WTC11 (cell line): ENCODE measurements at regions not wholly inside any gene's neighbourhood (a gene's known extent, or its start where the extent isn't known, plus 50 kb on each side); places are given as distances from the start of the nearest gene placed in this dataset.
A peak's percentile ranks its signal among the peaks of the same experiment; 100 is the strongest.

Source experiments
- ATAC-seq: fragments of 200-7000 bp; cut with Tn5 transposase; 2 replicates; pipeline ENCODE4 v1.10.0; 2021; ENCODE audit warnings: mild to moderate bottlenecking, moderate library complexity
- CTCF ChIA-PET: fragments of 300-600 bp; sonication (Branson Sonifier 250); formaldehyde crosslinking; loops from one replicate; lab custom pipeline; 2021; ENCODE audit warnings: antibody characterized with exemption; lab: Charles Lee
- POLR2A ChIA-PET: fragments of 350-600 bp; sonication (Branson Sonifier 250); formaldehyde crosslinking; loops from one replicate; lab custom pipeline; 2021; ENCODE audit warnings: antibody characterized with exemption; lab: Charles Lee
- DNase-seq: peaks from one replicate; pipeline ENCODE4 v3.0.0; 2021; ENCODE audit warnings: low spot score
- H3K27ac Mint-ChIP-seq: 2 replicates; pipeline ENCODE4 v1.8.0; 2021; ENCODE audit warnings: mixed read lengths
- H3K27me3 Mint-ChIP-seq: 2 replicates; pipeline ENCODE4 v1.8.0; 2021; ENCODE audit warnings: low read depth, mild to moderate bottlenecking, moderate library complexity, mixed read lengths
- H3K36me3 Mint-ChIP-seq: 2 replicates; pipeline ENCODE4 v1.8.0; 2021; ENCODE audit warnings: mixed read lengths
- H3K4me1 Mint-ChIP-seq: 2 replicates; pipeline ENCODE4 v1.8.0; 2022; ENCODE audit warnings: mixed read lengths
- H3K4me3 Mint-ChIP-seq: 2 replicates; pipeline ENCODE4 v1.8.0; 2021; ENCODE audit warnings: mild to moderate bottlenecking, moderate library complexity, mixed read lengths
- H3K9me3 Mint-ChIP-seq: 2 replicates; pipeline ENCODE4 v1.8.0; 2021; ENCODE audit warnings: mixed read lengths
- CBFB ChIP-seq: sonication (generic); formaldehyde crosslinking; IDR thresholded peaks from 2 replicates; pipeline ENCODE4 v1.8.1; 2022; ENCODE audit warnings: mild to moderate bottlenecking, low read depth, missing genetic modification reagents
- EMX1 ChIP-seq: fragments of 250-450 bp; sonication (Bioruptor Pico); IDR thresholded peaks from 2 replicates; pipeline ENCODE4 v1.8.0; 2021; ENCODE audit warnings: mild to moderate bottlenecking
- ETV6 ChIP-seq: sonication (generic); formaldehyde crosslinking; IDR thresholded peaks from 2 replicates; pipeline ENCODE4 v1.8.1; 2022; ENCODE audit warnings: mild to moderate bottlenecking, missing genetic modification reagents
- FOXP4 ChIP-seq: sonication (generic); formaldehyde crosslinking; IDR thresholded peaks from 2 replicates; pipeline ENCODE4 v1.8.0; 2022; ENCODE audit warnings: mild to moderate bottlenecking, missing genetic modification reagents
- GRHL2 ChIP-seq: fragments of 250-450 bp; sonication (Bioruptor Pico); IDR thresholded peaks from 2 replicates; pipeline ENCODE4 v1.8.0; 2022; ENCODE audit warnings: mild to moderate bottlenecking, moderate library complexity; ENCODE audit not compliant: insufficient replicate concordance, severe bottlenecking
- IRF2 ChIP-seq: sonication (generic); formaldehyde crosslinking; IDR thresholded peaks from 2 replicates; pipeline ENCODE4 v1.8.0; 2022; ENCODE audit warnings: low read depth, missing genetic modification reagents, borderline replicate concordance
- JUN ChIP-seq: sonication (generic); formaldehyde crosslinking; IDR thresholded peaks from 2 replicates; pipeline ENCODE4 v1.8.0; 2023; ENCODE audit warnings: mild to moderate bottlenecking, missing genetic modification reagents
- NFYB ChIP-seq: sonication (generic); formaldehyde crosslinking; conservative IDR thresholded peaks from 2 replicates; pipeline ENCODE4 v1.8.0; 2022; ENCODE audit warnings: low read depth, missing genetic modification reagents
- NR1H2 ChIP-seq: sonication (generic); formaldehyde crosslinking; IDR thresholded peaks from 2 replicates; pipeline ENCODE4 v1.9.0; 2021; ENCODE audit warnings: mild to moderate bottlenecking, moderate library complexity, missing genetic modification reagents
- NR2C2 ChIP-seq: sonication (generic); formaldehyde crosslinking; IDR thresholded peaks from 2 replicates; pipeline ENCODE4 v1.8.0; 2022; ENCODE audit warnings: mild to moderate bottlenecking, missing genetic modification reagents
- NR3C1 ChIP-seq: sonication (generic); formaldehyde crosslinking; conservative IDR thresholded peaks from 2 replicates; pipeline ENCODE4 v1.8.1; 2023; ENCODE audit warnings: low read depth, mild to moderate bottlenecking, missing genetic modification reagents
- RORB ChIP-seq: fragments of 250-450 bp; sonication (Bioruptor Pico); IDR thresholded peaks from 2 replicates; pipeline ENCODE4 v1.9.0; 2021; ENCODE audit warnings: mild to moderate bottlenecking
- SMAD3 ChIP-seq: sonication (generic); formaldehyde crosslinking; IDR thresholded peaks from 2 replicates; pipeline ENCODE4 v1.8.0; 2022; ENCODE audit warnings: missing genetic modification reagents, mild to moderate bottlenecking, borderline replicate concordance
- SMAD4 ChIP-seq: sonication (generic); formaldehyde crosslinking; IDR thresholded peaks from 2 replicates; pipeline ENCODE4 v1.8.0; 2022; ENCODE audit warnings: mild to moderate bottlenecking, missing genetic modification reagents
- STAT6 ChIP-seq: sonication (generic); formaldehyde crosslinking; conservative IDR thresholded peaks from 2 replicates; pipeline ENCODE4 v1.8.1; 2023; ENCODE audit warnings: mild to moderate bottlenecking, low read depth, missing genetic modification reagents, moderate library complexity
- TP53 ChIP-seq: sonication (generic); formaldehyde crosslinking; IDR thresholded peaks from 2 replicates; pipeline ENCODE4 v1.8.1; 2023; ENCODE audit warnings: mild to moderate bottlenecking, missing genetic modification reagents
- ZNF121 ChIP-seq: sonication (generic); formaldehyde crosslinking; IDR thresholded peaks from 2 replicates; pipeline ENCODE4 v1.8.0; 2023; ENCODE audit warnings: missing genetic modification reagents
- ZNF396 ChIP-seq: fragments of 250-450 bp; sonication (Bioruptor Pico); IDR thresholded peaks from 2 replicates; pipeline ENCODE4 v1.8.0; 2021; ENCODE audit warnings: mild to moderate bottlenecking, moderate library complexity, borderline replicate concordance
- ZNF671 ChIP-seq: fragments of 250-450 bp; sonication (Bioruptor Pico); IDR thresholded peaks from 2 replicates; pipeline ENCODE4 v1.8.0; 2021; ENCODE audit warnings: mild to moderate bottlenecking
- TF ChIP-seq, protein P1 (sequence below): fragments of 200-600 bp; IDR thresholded peaks from 2 replicates; pipeline ENCODE4 v1.8.0; 2022; ENCODE audit warnings: antibody characterized with exemption
- TF ChIP-seq, protein P2 (sequence below): fragments of 250-450 bp; sonication (Bioruptor Pico); IDR thresholded peaks from 2 replicates; pipeline ENCODE4 v1.9.0; 2021; ENCODE audit warnings: moderate library complexity, mild to moderate bottlenecking, inconsistent platforms, borderline replicate concordance
- TF ChIP-seq, protein P3 (sequence below): sonication (generic); formaldehyde crosslinking; IDR thresholded peaks from 2 replicates; pipeline ENCODE4 v1.8.1; 2023; ENCODE audit warnings: mild to moderate bottlenecking, missing genetic modification reagents

DNA sequence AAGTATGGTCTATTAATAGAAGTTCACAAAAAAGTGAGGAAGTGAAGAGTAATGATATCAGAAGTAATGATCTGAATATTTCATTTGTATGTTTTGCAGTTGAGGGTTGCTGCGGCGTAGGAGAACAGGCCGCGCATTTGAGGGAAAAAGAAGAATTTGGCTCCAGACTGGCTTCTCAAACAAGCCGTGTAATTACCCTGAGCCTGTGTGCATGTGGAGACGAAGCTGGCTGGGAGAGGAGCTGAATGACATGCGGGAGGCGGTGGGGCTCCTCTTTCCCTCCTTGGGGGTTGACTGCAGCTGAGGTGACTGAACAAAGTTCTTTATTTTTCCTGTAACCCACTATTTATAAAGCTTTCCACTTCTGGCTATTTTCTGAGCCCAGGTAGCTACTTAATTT, 115.5 kb upstream of the AFDN start (continued):
- TF ChIP-seq NFYB (CRISPR knock-in tag) (no peak), IRF2 (no peak), SMAD4 (CRISPR knock-in tag) (no peak), RORB (CRISPR knock-in tag) (no peak)
- TF ChIP-seq, protein P1, sequence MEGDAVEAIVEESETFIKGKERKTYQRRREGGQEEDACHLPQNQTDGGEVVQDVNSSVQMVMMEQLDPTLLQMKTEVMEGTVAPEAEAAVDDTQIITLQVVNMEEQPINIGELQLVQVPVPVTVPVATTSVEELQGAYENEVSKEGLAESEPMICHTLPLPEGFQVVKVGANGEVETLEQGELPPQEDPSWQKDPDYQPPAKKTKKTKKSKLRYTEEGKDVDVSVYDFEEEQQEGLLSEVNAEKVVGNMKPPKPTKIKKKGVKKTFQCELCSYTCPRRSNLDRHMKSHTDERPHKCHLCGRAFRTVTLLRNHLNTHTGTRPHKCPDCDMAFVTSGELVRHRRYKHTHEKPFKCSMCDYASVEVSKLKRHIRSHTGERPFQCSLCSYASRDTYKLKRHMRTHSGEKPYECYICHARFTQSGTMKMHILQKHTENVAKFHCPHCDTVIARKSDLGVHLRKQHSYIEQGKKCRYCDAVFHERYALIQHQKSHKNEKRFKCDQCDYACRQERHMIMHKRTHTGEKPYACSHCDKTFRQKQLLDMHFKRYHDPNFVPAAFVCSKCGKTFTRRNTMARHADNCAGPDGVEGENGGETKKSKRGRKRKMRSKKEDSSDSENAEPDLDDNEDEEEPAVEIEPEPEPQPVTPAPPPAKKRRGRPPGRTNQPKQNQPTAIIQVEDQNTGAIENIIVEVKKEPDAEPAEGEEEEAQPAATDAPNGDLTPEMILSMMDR: no peak

GRCh38 chr6:167711768-167712730, 114.7 kb upstream of the AFDN start:
- Mint-ChIP-seq H3K27me3 (no peaks in the 10 kb centered on the region), H3K27ac (no peak overlapping the region), H3K4me3 (no peak overlapping the region), H3K4me1 (peaks cover 18% of the 10 kb centered on the region), H3K9me3 (no peaks in the 10 kb centered on the region), H3K36me3 (no peaks in the 10 kb centered on the region)
- CTCF ChIA-PET: no interaction called here
- DNase-seq (no peak), ATAC-seq (no peak)
- TF ChIP-seq NR1H2 (CRISPR knock-in tag): no peak
- TF ChIP-seq JUN (CRISPR knock-in tag): no peak
- POLR2A ChIA-PET: no interaction called here

- peak; percentile 81 for ATAC-seq
- H3K4me1 Mint-ChIP-seq: peaks cover 18% of the 10 kb centered on the region
- POLR2A ChIA-PET: no interaction called here
- no peak overlapping the region for H3K27ac Mint-ChIP-seq
- H3K9me3 Mint-ChIP-seq: peaks cover 2% of the 10 kb centered on the region; the same call in 1 of the 2 replicates
- TF ChIP-seq SMAD3 (CRISPR knock-in tag) (no peak), NR2C2 (CRISPR knock-in tag) (no peak), EMX1 (no peak), ETV6 (CRISPR knock-in tag) (no peak), GRHL2 (CRISPR knock-in tag) (no peak), FOXP4 (CRISPR knock-in tag) (no peak), CBFB (CRISPR knock-in tag) (no peak), ZNF671 (CRISPR knock-in tag) (no peak), ZNF396 (CRISPR knock-in tag) (no peak), STAT6 (CRISPR knock-in tag) (no peak), TP53 (CRISPR knock-in tag) (no peak), NR3C1 (CRISPR knock-in tag) (no peak), ZNF121 (CRISPR knock-in tag) (no peak)
- TF ChIP-seq, protein P2, sequence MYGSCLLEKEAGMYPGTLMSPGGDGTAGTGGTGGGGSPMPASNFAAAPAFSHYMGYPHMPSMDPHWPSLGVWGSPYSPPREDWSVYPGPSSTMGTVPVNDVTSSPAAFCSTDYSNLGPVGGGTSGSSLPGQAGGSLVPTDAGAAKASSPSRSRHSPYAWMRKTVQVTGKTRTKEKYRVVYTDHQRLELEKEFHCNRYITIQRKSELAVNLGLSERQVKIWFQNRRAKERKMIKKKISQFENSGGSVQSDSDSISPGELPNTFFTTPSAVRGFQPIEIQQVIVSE (CRISPR knock-in tag): no peak
- TF ChIP-seq, protein P3, sequence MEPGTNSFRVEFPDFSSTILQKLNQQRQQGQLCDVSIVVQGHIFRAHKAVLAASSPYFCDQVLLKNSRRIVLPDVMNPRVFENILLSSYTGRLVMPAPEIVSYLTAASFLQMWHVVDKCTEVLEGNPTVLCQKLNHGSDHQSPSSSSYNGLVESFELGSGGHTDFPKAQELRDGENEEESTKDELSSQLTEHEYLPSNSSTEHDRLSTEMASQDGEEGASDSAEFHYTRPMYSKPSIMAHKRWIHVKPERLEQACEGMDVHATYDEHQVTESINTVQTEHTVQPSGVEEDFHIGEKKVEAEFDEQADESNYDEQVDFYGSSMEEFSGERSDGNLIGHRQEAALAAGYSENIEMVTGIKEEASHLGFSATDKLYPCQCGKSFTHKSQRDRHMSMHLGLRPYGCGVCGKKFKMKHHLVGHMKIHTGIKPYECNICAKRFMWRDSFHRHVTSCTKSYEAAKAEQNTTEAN (CRISPR knock-in tag): no peak
- TF ChIP-seq, all 79 proteins: peak for 0
- DNase-seq: no peak
- Mint-ChIP-seq H3K27me3 (no peaks in the 10 kb centered on the region), H3K4me3 (no peak overlapping the region), H3K36me3 (no peaks in the 10 kb centered on the region)
- CTCF ChIA-PET: no interaction called here
Measured at GRCh38 chr6:167712731-167713475, 113.8 kb upstream of the AFDN start.
